Liver (tissue), 8 donors: ENCODE measurements at regions not wholly inside any gene's neighbourhood (a gene's known extent, or its start where the extent isn't known, plus 50 kb on each side); places are given as distances from the start of the nearest gene placed in this dataset.

Experiments
- DNase-seq: peaks from one replicate; pipeline ENCODE4 v3.0.0-alpha.2; 2017; ENCODE audit warnings: low spot score
- H3K27ac ChIP-seq, 2 donors: one replicate each; pipeline ENCODE4 v1.7.0; 2013; ENCODE audit warnings: inconsistent platforms in 2 of 2, low read length in 2 of 2, control low read depth in 1 of 2, low read depth in 1 of 2, mild to moderate bottlenecking in 1 of 2
- H3K27me3 ChIP-seq, 4 donors: one replicate each; pipeline versions ENCODE4 v1.6.1 to v1.7.0; 2013; ENCODE audit warnings: low read length in 3 of 4, inconsistent platforms in 1 of 4, mild to moderate bottlenecking in 1 of 4, moderate library complexity in 1 of 4; ENCODE audit not compliant: control insufficient read depth in 4 of 4, insufficient read depth in 4 of 4
- H3K36me3 ChIP-seq, 4 donors: one replicate each; pipeline versions ENCODE4 v1.6.1 to v1.7.0; 2013; ENCODE audit warnings: low read length in 3 of 4, mild to moderate bottlenecking in 3 of 4, low read depth in 1 of 4, moderate library complexity in 1 of 4; ENCODE audit not compliant: control insufficient read depth in 4 of 4, insufficient read depth in 3 of 4
- H3K4me1 ChIP-seq, 4 donors: one replicate each; pipeline versions ENCODE4 v1.6.1 to v1.7.0; 2013; ENCODE audit warnings: low read length in 3 of 4, mild to moderate bottlenecking in 3 of 4, moderate library complexity in 1 of 4; ENCODE audit not compliant: control insufficient read depth in 4 of 4, insufficient read depth in 4 of 4
- H3K4me3 ChIP-seq, 3 donors: one replicate each; pipeline versions ENCODE4 v1.6.1 to v1.7.0; 2013; ENCODE audit warnings: low read length in 3 of 3, control low read depth in 1 of 3, low read depth in 1 of 3, mild to moderate bottlenecking in 1 of 3
- H3K9ac ChIP-seq, 2 donors: one replicate each; pipeline ENCODE4 v1.7.0; 2013; ENCODE audit warnings: low read length in 2 of 2, mild to moderate bottlenecking in 2 of 2, moderate library complexity in 2 of 2, control low read depth in 1 of 2, low read depth in 1 of 2
- H3K9me3 ChIP-seq, 4 donors: one replicate each; pipeline versions ENCODE4 v1.6.1 to v1.7.0; 2013; ENCODE audit warnings: low read length in 3 of 4; ENCODE audit not compliant: control insufficient read depth in 4 of 4
- ATF3 ChIP-seq: IDR thresholded peaks from 2 replicates; pipeline ENCODE4 v1.6.1; 2016; ENCODE audit warnings: antibody characterized with exemption
- CTCF ChIP-seq: fragments of 150-350 bp; IDR thresholded peaks from 2 replicates; pipeline ENCODE4 v1.5.1; 2017; ENCODE audit warnings: improper control_type of control experiment, low read depth, low read length; ENCODE audit not compliant: missing input control
- EGR1 ChIP-seq, 2 donors: IDR thresholded peaks; 2 replicates each; pipeline ENCODE4 v1.6.1; 2016 to 2018; ENCODE audit warnings: antibody characterized with exemption in 2 of 2, low read depth in 2 of 2
- FOXA1 ChIP-seq: IDR thresholded peaks from 2 replicates; pipeline ENCODE4 v1.6.1; 2016; ENCODE audit warnings: antibody characterized with exemption
- FOXA2 ChIP-seq: IDR thresholded peaks from 2 replicates; pipeline ENCODE4 v1.6.1; 2016; ENCODE audit warnings: antibody characterized with exemption
- GABPA ChIP-seq, 2 donors: IDR thresholded peaks in 1 of 2; conservative IDR thresholded peaks in 1 of 2; 2 replicates each; pipeline ENCODE4 v1.6.1; 2016; ENCODE audit warnings: antibody characterized with exemption in 2 of 2, mild to moderate bottlenecking in 1 of 2, moderate library complexity in 1 of 2
- HNF4A ChIP-seq, 2 donors: conservative IDR thresholded peaks; 2 replicates each; pipeline ENCODE4 v1.6.1; 2016; ENCODE audit warnings: antibody characterized with exemption in 2 of 2, mild to moderate bottlenecking in 2 of 2
- HNF4G ChIP-seq: IDR thresholded peaks from 2 replicates; pipeline ENCODE4 v1.6.1; 2016; ENCODE audit warnings: antibody characterized with exemption
- JUND ChIP-seq, 2 donors: IDR thresholded peaks; 2 replicates each; pipeline ENCODE4 v1.6.1; 2016; ENCODE audit warnings: antibody characterized with exemption in 2 of 2
- MAX ChIP-seq: IDR thresholded peaks from 2 replicates; pipeline ENCODE4 v1.6.1; 2016; ENCODE audit warnings: antibody characterized with exemption
- NR2F2 ChIP-seq: IDR thresholded peaks from 2 replicates; pipeline ENCODE4 v1.6.1; 2016; ENCODE audit warnings: antibody characterized with exemption
- RAD21 ChIP-seq, 2 donors: IDR thresholded peaks; 2 replicates each; pipeline ENCODE4 v1.6.1; 2016; ENCODE audit warnings: antibody characterized with exemption in 2 of 2, mild to moderate bottlenecking in 2 of 2
- REST ChIP-seq: IDR thresholded peaks from 2 replicates; pipeline ENCODE4 v1.6.1; 2016; ENCODE audit warnings: antibody characterized with exemption, mild to moderate bottlenecking
- RXRA ChIP-seq, 2 donors: IDR thresholded peaks; 2 replicates each; pipeline ENCODE4 v1.6.1; 2017 to 2018; ENCODE audit warnings: antibody characterized with exemption in 2 of 2, mild to moderate bottlenecking in 1 of 2
- SP1 ChIP-seq: IDR thresholded peaks from 2 replicates; pipeline ENCODE4 v1.6.1; 2018; ENCODE audit warnings: antibody characterized with exemption, mild to moderate bottlenecking
- TAF1 ChIP-seq: conservative IDR thresholded peaks from 2 replicates; pipeline ENCODE4 v1.6.1; 2016; ENCODE audit warnings: antibody characterized with exemption, mild to moderate bottlenecking
- YY1 ChIP-seq: IDR thresholded peaks from 2 replicates; pipeline ENCODE4 v1.6.1; 2016; ENCODE audit warnings: antibody characterized with exemption, mild to moderate bottlenecking
- ZBTB33 ChIP-seq: IDR thresholded peaks from 2 replicates; pipeline ENCODE4 v1.6.1; 2016; ENCODE audit warnings: antibody characterized with exemption
- WGBS: extraction: QIAGEN DNeasy Blood & Tissue Kit; methylation state at CpG from one replicate; pipeline ENCODE4 v1.1.7; 2013; 5-methylcytosine and 5-hydroxymethylcytosine counted together
- donor health status: healthy.
- donor health status: healthy.
- donor health status: healthy.
- donor health status: healthy.
- donor health status: healthy.

GRCh38 chr21:28592205-28592865 is 400.3 kb downstream of the LTN1 start:
- 90% methylated on average over 6 of the region's 6 CpGs for WGBS
- no peak for DNase-seq
- Histone ChIP-seq H3K9me3 (no peaks in the 10 kb centered on the region), H3K9ac (no peak overlapping the region), H3K27ac (no peak overlapping the region), H3K4me1 (no peaks in the 10 kb centered on the region), H3K36me3 (no peaks in the 10 kb centered on the region), H3K27me3 (no peaks in the 10 kb centered on the region), H3K4me3 (no peak overlapping the region)
- TF ChIP-seq MAX, result no peak
- TF ChIP-seq NR2F2, result no peak
- no peak for TF ChIP-seq JUND (IDR thresholded peaks at IDR 0.05)
- TF ChIP-seq HNF4A (conservative IDR thresholded peaks at IDR 0.05), result no peak
- TF ChIP-seq FOXA2, result no peak
- TF ChIP-seq YY1, result no peak
- no peak for TF ChIP-seq FOXA1
- TF ChIP-seq EGR1 (IDR thresholded peaks at IDR 0.05; ENCODE audit: low read depth in 2 of 2), result no peak
- TF ChIP-seq RAD21 (IDR thresholded peaks at IDR 0.05), result no peak
- no peak for TF ChIP-seq SP1
- TF ChIP-seq ZBTB33, result no peak
- no peak for TF ChIP-seq RXRA (IDR thresholded peaks at IDR 0.05)
- TF ChIP-seq CTCF, result no peak
- no peak for TF ChIP-seq GABPA (IDR thresholded peaks at IDR 0.05 in 1 of 2, conservative IDR thresholded peaks at IDR 0.05 in 1 of 2)
- TF ChIP-seq HNF4G, result no peak
- no peak for TF ChIP-seq ATF3
- no peak for TF ChIP-seq REST
- no peak for TF ChIP-seq TAF1
